Liver (tissue), 3 donors: ENCODE measurements at regions not wholly inside any gene's neighbourhood (a gene's known extent, or its start where the extent isn't known, plus 50 kb on each side); places are given as distances from the start of the nearest gene placed in this dataset.

Source experiments
- FOXA1 ChIP-seq: IDR thresholded peaks from 2 replicates; pipeline ENCODE4 v1.6.1; 2016; ENCODE audit warnings: antibody characterized with exemption
- SP1 ChIP-seq: IDR thresholded peaks from 2 replicates; pipeline ENCODE4 v1.6.1; 2018; ENCODE audit warnings: antibody characterized with exemption, mild to moderate bottlenecking
- YY1 ChIP-seq: IDR thresholded peaks from 2 replicates; pipeline ENCODE4 v1.6.1; 2016; ENCODE audit warnings: antibody characterized with exemption, mild to moderate bottlenecking
- TF ChIP-seq, protein P1 (sequence below): fragments of 150-350 bp; IDR thresholded peaks from 2 replicates; pipeline ENCODE4 v1.5.1; 2017; ENCODE audit warnings: improper control_type of control experiment, low read depth, low read length; ENCODE audit not compliant: missing input control
- TF ChIP-seq, protein P2 (sequence below): IDR thresholded peaks from 2 replicates; pipeline ENCODE4 v1.6.1; 2016; ENCODE audit warnings: antibody characterized with exemption, mild to moderate bottlenecking
- TF ChIP-seq, protein P3 (sequence below): IDR thresholded peaks from 2 replicates; pipeline ENCODE4 v1.6.1; 2016; ENCODE audit warnings: antibody characterized with exemption
- donor health status: healthy.
- donor health status: healthy.

DNA sequence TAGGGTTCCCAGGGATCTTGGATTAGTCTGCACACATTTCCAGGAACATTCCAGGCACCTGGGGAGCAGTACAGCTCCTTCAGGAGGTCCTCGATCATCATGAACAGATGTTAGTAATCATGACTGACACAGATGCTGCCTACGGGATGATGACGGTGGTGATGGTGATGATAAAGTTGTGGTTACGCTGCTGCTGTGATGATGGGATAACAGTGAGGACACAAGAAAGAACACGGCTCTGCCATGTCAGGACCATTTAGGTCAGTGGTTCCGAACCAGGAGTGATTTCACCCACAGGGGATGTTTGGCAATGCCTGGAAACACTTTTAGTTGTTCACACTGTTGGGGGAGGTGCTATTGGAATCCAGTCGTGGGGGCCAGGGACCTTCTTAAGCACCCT lies 1193.0 kb downstream of the UQCRFS1 start:
- TF ChIP-seq, protein P1, sequence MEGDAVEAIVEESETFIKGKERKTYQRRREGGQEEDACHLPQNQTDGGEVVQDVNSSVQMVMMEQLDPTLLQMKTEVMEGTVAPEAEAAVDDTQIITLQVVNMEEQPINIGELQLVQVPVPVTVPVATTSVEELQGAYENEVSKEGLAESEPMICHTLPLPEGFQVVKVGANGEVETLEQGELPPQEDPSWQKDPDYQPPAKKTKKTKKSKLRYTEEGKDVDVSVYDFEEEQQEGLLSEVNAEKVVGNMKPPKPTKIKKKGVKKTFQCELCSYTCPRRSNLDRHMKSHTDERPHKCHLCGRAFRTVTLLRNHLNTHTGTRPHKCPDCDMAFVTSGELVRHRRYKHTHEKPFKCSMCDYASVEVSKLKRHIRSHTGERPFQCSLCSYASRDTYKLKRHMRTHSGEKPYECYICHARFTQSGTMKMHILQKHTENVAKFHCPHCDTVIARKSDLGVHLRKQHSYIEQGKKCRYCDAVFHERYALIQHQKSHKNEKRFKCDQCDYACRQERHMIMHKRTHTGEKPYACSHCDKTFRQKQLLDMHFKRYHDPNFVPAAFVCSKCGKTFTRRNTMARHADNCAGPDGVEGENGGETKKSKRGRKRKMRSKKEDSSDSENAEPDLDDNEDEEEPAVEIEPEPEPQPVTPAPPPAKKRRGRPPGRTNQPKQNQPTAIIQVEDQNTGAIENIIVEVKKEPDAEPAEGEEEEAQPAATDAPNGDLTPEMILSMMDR: no peak
- no peak for TF ChIP-seq SP1
- TF ChIP-seq, protein P2, sequence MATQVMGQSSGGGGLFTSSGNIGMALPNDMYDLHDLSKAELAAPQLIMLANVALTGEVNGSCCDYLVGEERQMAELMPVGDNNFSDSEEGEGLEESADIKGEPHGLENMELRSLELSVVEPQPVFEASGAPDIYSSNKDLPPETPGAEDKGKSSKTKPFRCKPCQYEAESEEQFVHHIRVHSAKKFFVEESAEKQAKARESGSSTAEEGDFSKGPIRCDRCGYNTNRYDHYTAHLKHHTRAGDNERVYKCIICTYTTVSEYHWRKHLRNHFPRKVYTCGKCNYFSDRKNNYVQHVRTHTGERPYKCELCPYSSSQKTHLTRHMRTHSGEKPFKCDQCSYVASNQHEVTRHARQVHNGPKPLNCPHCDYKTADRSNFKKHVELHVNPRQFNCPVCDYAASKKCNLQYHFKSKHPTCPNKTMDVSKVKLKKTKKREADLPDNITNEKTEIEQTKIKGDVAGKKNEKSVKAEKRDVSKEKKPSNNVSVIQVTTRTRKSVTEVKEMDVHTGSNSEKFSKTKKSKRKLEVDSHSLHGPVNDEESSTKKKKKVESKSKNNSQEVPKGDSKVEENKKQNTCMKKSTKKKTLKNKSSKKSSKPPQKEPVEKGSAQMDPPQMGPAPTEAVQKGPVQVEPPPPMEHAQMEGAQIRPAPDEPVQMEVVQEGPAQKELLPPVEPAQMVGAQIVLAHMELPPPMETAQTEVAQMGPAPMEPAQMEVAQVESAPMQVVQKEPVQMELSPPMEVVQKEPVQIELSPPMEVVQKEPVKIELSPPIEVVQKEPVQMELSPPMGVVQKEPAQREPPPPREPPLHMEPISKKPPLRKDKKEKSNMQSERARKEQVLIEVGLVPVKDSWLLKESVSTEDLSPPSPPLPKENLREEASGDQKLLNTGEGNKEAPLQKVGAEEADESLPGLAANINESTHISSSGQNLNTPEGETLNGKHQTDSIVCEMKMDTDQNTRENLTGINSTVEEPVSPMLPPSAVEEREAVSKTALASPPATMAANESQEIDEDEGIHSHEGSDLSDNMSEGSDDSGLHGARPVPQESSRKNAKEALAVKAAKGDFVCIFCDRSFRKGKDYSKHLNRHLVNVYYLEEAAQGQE: no peak
- TF ChIP-seq YY1: no peak
- no peak for TF ChIP-seq FOXA1
- TF ChIP-seq, protein P3, sequence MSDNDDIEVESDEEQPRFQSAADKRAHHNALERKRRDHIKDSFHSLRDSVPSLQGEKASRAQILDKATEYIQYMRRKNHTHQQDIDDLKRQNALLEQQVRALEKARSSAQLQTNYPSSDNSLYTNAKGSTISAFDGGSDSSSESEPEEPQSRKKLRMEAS: no peak
